Ascending aorta (tissue), 2 donors: ENCODE measurements at regions not wholly inside any gene's neighbourhood (a gene's known extent, or its start where the extent isn't known, plus 50 kb on each side); places are given as distances from the start of the nearest gene placed in this dataset.

Source experiments
- DNase-seq, 2 donors: peaks; one replicate each; pipeline ENCODE4 v3.0.0-alpha.2; 2019; ENCODE audit warnings: low spot score in 2 of 2
- H3K27ac ChIP-seq, 2 donors: fragments of 200-600 bp; sonication (generic); one replicate each; pipeline ENCODE4 v1.5.1; 2016 to 2017; ENCODE audit warnings: mild to moderate bottlenecking in 1 of 2
- H3K27me3 ChIP-seq: fragments of 200-600 bp; sonication (generic); one replicate; pipeline ENCODE4 v1.5.1; 2017
- H3K36me3 ChIP-seq, 2 donors: fragments of 200-600 bp; sonication (generic); one replicate each; pipeline ENCODE4 v1.5.1; 2016
- H3K4me1 ChIP-seq, 2 donors: fragments of 200-600 bp; sonication (generic); one replicate each; pipeline ENCODE4 v1.5.1; 2016 to 2017; ENCODE audit warnings: mild to moderate bottlenecking in 1 of 2
- H3K4me3 ChIP-seq, 2 donors: fragments of 200-600 bp; sonication (generic); one replicate each; pipeline ENCODE4 v1.5.1; 2016 to 2017; ENCODE audit warnings: mild to moderate bottlenecking in 1 of 2
- H3K9me3 ChIP-seq, 2 donors: fragments of 200-600 bp; sonication (generic); one replicate each; pipeline ENCODE4 v1.5.1; 2016
- CTCF ChIP-seq, 3 experiments: fragments of 200-600 bp in 2 of 3; fragments of 450-650 bp in 1 of 3; sonication (generic) in 2 of 3; IDR thresholded peaks; one replicate each; pipeline ENCODE4 v1.5.1; 2016 to 2019; ENCODE audit warnings: antibody characterized with exemption in 3 of 3, mild to moderate bottlenecking in 1 of 3, moderate library complexity in 1 of 3
- intact Hi-C: fragments of 100-400 bp; cut with DNase I; formaldehyde crosslinking; loops from one replicate; pipeline ENCODE4 v1.15.1; 2023

DNA sequence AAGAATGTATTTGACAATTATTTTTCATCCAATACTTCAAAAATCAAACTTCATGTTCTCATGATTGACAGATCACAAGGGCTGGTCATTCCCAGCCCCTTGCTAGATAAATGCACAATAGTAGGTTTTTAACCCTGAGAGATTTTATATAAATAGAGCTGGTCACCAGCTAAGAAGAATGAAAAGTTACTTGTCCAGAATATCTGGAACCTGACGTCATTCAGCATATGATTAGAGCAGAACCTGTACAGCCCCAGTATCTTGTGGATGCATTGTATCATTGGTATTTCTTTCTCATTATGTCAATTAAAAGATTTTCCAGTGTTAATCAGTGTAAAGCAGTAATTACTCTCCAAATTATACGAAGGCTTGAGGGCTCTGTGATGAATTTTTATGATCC, 202.8 kb upstream of the RND3 start:
- TF ChIP-seq CTCF (IDR thresholded peaks at IDR 0.05) = no peak
- no peaks in the 10 kb centered on the region for H3K36me3 ChIP-seq
- no peaks in the 10 kb centered on the region for H3K9me3 ChIP-seq
- H3K4me1 ChIP-seq = no peaks in the 10 kb centered on the region
- no peak for DNase-seq
- H3K27ac ChIP-seq = no peak overlapping the region
- intact Hi-C loops = no loop called here
- no peak overlapping the region for H3K4me3 ChIP-seq
- H3K27me3 ChIP-seq = no peaks in the 10 kb centered on the region

GRCh38 chr2:150689590-150689989, 202.1 kb upstream of the RND3 start:
- intact Hi-C loops = no loop called here
- H3K27ac ChIP-seq = no peak overlapping the region
- no peaks in the 10 kb centered on the region for H3K4me1 ChIP-seq
- H3K27me3 ChIP-seq = no peaks in the 10 kb centered on the region
- no peak for DNase-seq
- no peaks in the 10 kb centered on the region for H3K36me3 ChIP-seq
- TF ChIP-seq CTCF (IDR thresholded peaks at IDR 0.05) = no peak
- no peak overlapping the region for H3K4me3 ChIP-seq
- H3K9me3 ChIP-seq = no peaks in the 10 kb centered on the region

- Histone ChIP-seq H3K27ac (no peak overlapping the region), H3K36me3 (no peaks in the 10 kb centered on the region), H3K4me3 (no peak overlapping the region), H3K4me1 (no peaks in the 10 kb centered on the region), H3K27me3 (no peaks in the 10 kb centered on the region), H3K9me3 (no peaks in the 10 kb centered on the region)
- TF ChIP-seq CTCF (IDR thresholded peaks at IDR 0.05) = no peak
- intact Hi-C loops = no loop called here
- DNase-seq = no peak
These were observed 200.5 kb upstream of the RND3 start for GRCh38 chr2:150688016-150688415.

DNA sequence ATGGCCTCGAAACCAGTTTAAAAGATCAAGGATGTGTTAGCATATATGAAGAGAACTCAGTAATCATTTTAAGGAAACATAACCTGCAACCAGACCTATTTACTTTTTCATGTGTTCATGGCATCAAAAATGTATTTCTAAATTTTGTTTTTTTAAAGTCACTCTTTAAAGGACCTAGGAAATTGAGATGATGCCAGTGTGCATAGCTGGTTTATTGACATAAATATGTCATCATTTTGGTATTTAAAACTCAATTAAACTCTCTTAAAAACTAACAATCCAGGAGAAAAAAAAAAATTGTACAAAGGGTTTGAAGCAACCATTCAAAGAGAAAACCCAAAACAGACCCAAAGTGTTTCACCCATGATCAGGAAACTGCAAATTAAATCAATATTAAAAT, 198.9 kb upstream of the RND3 start:
- intact Hi-C loops = no loop called here
- Histone ChIP-seq H3K36me3 (no peaks in the 10 kb centered on the region), H3K9me3 (no peaks in the 10 kb centered on the region), H3K4me1 (no peaks in the 10 kb centered on the region), H3K27me3 (no peaks in the 10 kb centered on the region), H3K27ac (no peak overlapping the region), H3K4me3 (no peak overlapping the region)
- TF ChIP-seq CTCF (IDR thresholded peaks at IDR 0.05) = no peak
- DNase-seq = no peak

GRCh38 chr2:150681120-150681804, 193.8 kb upstream of the RND3 start:
- intact Hi-C loops = no loop called here
- DNase-seq = no peak
- H3K27ac ChIP-seq = no peak overlapping the region
- no peak overlapping the region for H3K4me3 ChIP-seq
- H3K27me3 ChIP-seq = no peaks in the 10 kb centered on the region
- no peaks in the 10 kb centered on the region for H3K36me3 ChIP-seq
- no peaks in the 10 kb centered on the region for H3K4me1 ChIP-seq
- no peaks in the 10 kb centered on the region for H3K9me3 ChIP-seq
- TF ChIP-seq CTCF (IDR thresholded peaks at IDR 0.05) = no peak
